Lung (tissue), 11 donors: ENCODE measurements at regions not wholly inside any gene's neighbourhood (a gene's known extent, or its start where the extent isn't known, plus 50 kb on each side); places are given as distances from the start of the nearest gene placed in this dataset.

Experiments
- ATAC-seq: fragments of 200-7000 bp; cut with Tn5 transposase; one replicate; pipeline ENCODE4 v1.9.1; 2020; ENCODE audit warnings: moderate number of reproducible peaks; ENCODE audit not compliant: insufficient read depth, low FRiP score
- DNase-seq, 3 donors: peaks; one replicate each; pipeline ENCODE4 v3.0.0-alpha.2; 2013 to 2017
- H3K27ac ChIP-seq, 2 donors: one replicate each; pipeline ENCODE4 v1.5.1; 2013; ENCODE audit warnings: mild to moderate bottlenecking in 2 of 2, moderate library complexity in 2 of 2, control low read depth in 1 of 2, inconsistent platforms in 1 of 2, low read depth in 1 of 2, low read length in 1 of 2
- H3K27me3 ChIP-seq, 3 donors: one replicate each; pipeline ENCODE4 v1.5.1; 2013; ENCODE audit warnings: low read length in 2 of 3; ENCODE audit not compliant: control insufficient read depth in 3 of 3, insufficient read depth in 3 of 3
- H3K36me3 ChIP-seq, 4 donors: one replicate each; pipeline ENCODE4 v1.5.1; 2013; ENCODE audit warnings: low read length in 4 of 4, mild to moderate bottlenecking in 1 of 4, moderate library complexity in 1 of 4; ENCODE audit not compliant: control insufficient read depth in 4 of 4, insufficient read depth in 4 of 4
- H3K4me1 ChIP-seq, 5 donors: one replicate each; pipeline ENCODE4 v1.5.1; 2013; ENCODE audit warnings: low read length in 5 of 5, mild to moderate bottlenecking in 2 of 5, moderate library complexity in 1 of 5; ENCODE audit not compliant: control insufficient read depth in 5 of 5, insufficient read depth in 5 of 5
- H3K4me3 ChIP-seq: one replicate; pipeline ENCODE4 v1.5.1; 2013; ENCODE audit warnings: mild to moderate bottlenecking, control low read depth, moderate library complexity
- H3K9ac ChIP-seq, 2 donors: one replicate each; pipeline ENCODE4 v1.5.1; 2013; ENCODE audit warnings: low read length in 2 of 2, control low read depth in 1 of 2; ENCODE audit not compliant: insufficient read depth in 1 of 2
- H3K9me3 ChIP-seq, 4 donors: one replicate each; pipeline ENCODE4 v1.5.1; 2013; ENCODE audit warnings: low read length in 3 of 4, mild to moderate bottlenecking in 1 of 4, moderate library complexity in 1 of 4; ENCODE audit not compliant: control insufficient read depth in 4 of 4, insufficient read depth in 3 of 4
- WGBS, 2 donors: extraction: QIAGEN DNeasy Blood & Tissue Kit; methylation state at CpG; one replicate each; pipeline ENCODE4 v1.1.7; 2013; 5-methylcytosine and 5-hydroxymethylcytosine counted together
- TF ChIP-seq, protein P1 (sequence below): IDR thresholded peaks from 2 replicates; pipeline ENCODE4 v1.5.1; 2012; ENCODE audit warnings: mild to moderate bottlenecking; ENCODE audit errors: control extremely low read depth, extremely low read depth
- donor health status: control.
- donor health status: control.
- donor health status: Bipolar disorder and iron deficiency.
- donor health status: healthy.
- donor health status: DM: yes; HTN: yes; CAD: no.

DNA sequence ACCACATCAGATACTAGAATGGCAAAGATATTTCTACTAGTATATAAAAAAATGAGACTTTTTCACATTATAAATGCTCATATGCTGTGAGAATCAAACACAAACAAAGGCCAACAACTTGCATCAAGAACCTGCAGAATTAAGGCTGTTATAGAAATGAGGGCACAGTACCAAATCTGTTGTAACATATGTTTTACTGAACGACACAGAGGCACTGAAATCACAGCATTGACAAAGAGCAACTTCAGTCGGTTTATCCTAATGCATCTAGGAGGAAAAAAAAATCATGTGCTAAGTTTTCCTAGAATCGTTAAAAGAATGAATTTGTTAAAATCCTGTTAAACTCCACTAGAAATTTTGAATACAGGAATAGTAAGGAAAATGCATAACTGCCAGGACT, 617.4 kb upstream of the NETO1 start:
- ATAC-seq (no peak), DNase-seq (no peak)
- no peak overlapping the region for H3K9ac ChIP-seq
- no peaks in the 10 kb centered on the region for H3K36me3 ChIP-seq
- 72 to 76% methylated on average over 3 of the region's 3 CpGs for WGBS, 2 donors
- no peak overlapping the region for H3K27ac ChIP-seq
- no peaks in the 10 kb centered on the region for H3K27me3 ChIP-seq
- TF ChIP-seq, protein P1, sequence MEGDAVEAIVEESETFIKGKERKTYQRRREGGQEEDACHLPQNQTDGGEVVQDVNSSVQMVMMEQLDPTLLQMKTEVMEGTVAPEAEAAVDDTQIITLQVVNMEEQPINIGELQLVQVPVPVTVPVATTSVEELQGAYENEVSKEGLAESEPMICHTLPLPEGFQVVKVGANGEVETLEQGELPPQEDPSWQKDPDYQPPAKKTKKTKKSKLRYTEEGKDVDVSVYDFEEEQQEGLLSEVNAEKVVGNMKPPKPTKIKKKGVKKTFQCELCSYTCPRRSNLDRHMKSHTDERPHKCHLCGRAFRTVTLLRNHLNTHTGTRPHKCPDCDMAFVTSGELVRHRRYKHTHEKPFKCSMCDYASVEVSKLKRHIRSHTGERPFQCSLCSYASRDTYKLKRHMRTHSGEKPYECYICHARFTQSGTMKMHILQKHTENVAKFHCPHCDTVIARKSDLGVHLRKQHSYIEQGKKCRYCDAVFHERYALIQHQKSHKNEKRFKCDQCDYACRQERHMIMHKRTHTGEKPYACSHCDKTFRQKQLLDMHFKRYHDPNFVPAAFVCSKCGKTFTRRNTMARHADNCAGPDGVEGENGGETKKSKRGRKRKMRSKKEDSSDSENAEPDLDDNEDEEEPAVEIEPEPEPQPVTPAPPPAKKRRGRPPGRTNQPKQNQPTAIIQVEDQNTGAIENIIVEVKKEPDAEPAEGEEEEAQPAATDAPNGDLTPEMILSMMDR: no peak
- no peaks in the 10 kb centered on the region for H3K9me3 ChIP-seq
- no peak overlapping the region for H3K4me3 ChIP-seq
- H3K4me1 ChIP-seq: no peaks in the 10 kb centered on the region

DNA sequence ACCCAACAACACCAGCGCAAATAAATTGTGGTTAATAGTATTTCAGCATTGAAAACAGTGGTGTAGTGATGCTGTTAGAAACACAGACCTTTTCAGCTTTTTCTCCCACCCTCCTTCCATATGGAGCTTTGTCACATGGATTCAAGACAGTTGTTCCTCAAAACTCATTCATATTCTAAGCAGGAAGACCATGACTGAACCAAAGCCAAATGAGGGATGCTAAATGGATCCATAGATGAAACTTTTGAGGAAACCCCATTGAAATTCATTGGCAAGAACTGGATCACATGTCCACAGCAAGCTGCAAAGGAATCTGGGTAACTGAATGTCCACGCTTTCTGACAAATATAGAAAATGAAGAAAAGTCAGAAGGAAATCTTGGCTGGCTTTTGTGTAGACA, 615.1 kb upstream of the NETO1 start:
- TF ChIP-seq, protein P1: no peak
- H3K9me3 ChIP-seq: no peaks in the 10 kb centered on the region
- no peak overlapping the region for H3K4me3 ChIP-seq
- H3K27me3 ChIP-seq: no peaks in the 10 kb centered on the region
- no peaks in the 10 kb centered on the region for H3K4me1 ChIP-seq
- 92 to 94% methylated on average over 2 of the region's 2 CpGs for WGBS, 2 donors
- no peak overlapping the region for H3K9ac ChIP-seq
- no peak for ATAC-seq
- no peak for DNase-seq
- no peak overlapping the region for H3K27ac ChIP-seq
- no peaks in the 10 kb centered on the region for H3K36me3 ChIP-seq

DNA sequence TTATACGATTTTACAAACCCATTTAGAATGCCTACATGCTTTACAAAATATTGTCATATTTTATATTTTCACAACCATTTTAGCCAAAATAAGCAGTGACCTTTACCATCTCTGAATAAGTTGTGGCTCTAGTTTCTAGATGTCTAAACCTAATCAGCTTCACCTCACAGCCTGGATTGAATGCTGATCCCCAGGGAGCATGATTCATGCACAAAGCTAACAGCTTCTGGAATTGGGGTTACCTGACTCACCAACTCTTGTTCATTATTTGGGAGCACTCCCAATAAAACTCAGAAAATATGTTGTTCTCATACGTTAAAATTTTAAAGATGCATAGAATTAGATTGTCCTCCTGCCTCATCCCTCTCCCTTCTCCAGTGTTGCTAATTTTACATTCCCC, 611.7 kb upstream of the NETO1 start:
- TF ChIP-seq, protein P1: no peak
- no peak for DNase-seq
- H3K9ac ChIP-seq: no peak overlapping the region
- no peaks in the 10 kb centered on the region for H3K4me1 ChIP-seq
- no peaks in the 10 kb centered on the region for H3K36me3 ChIP-seq
- H3K4me3 ChIP-seq: no peak overlapping the region
- H3K9me3 ChIP-seq: no peaks in the 10 kb centered on the region
- no peaks in the 10 kb centered on the region for H3K27me3 ChIP-seq
- H3K27ac ChIP-seq: no peak overlapping the region
- no peak for ATAC-seq
- 80 to 92% methylated on average over 2 of the region's 2 CpGs for WGBS, 2 donors

DNA sequence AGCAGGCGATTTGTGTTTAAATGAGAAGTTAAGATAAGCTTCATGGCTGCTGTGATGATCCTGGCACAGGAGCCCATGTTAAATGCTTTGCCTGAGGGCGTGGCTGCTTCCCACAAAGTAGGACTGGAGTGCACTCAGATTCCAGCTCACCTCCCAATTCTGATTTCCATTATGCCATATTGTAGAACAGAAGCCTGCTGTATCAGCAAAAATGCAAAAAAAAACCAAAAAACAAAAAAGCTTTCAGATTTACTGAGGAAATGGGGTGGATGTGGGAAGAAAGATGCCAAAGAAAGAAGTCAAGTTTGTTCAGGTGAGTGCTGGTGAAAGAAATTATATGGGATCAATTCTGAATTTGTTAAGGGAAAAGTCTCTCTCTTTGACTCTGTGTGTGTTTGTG, 610.4 kb upstream of the NETO1 start:
- ATAC-seq (no peak), DNase-seq (no peak)
- no peak overlapping the region for H3K9ac ChIP-seq
- no peaks in the 10 kb centered on the region for H3K36me3 ChIP-seq
- H3K27me3 ChIP-seq: no peaks in the 10 kb centered on the region
- H3K9me3 ChIP-seq: no peaks in the 10 kb centered on the region
- no peak overlapping the region for H3K4me3 ChIP-seq
- no peaks in the 10 kb centered on the region for H3K4me1 ChIP-seq
- TF ChIP-seq, protein P1: no peak
- WGBS, 2 donors: 85 to 97% methylated on average over 2 of the region's 2 CpGs
- H3K27ac ChIP-seq: no peak overlapping the region
